A172 (cell line): ENCODE measurements at regions not wholly inside any gene's neighbourhood (a gene's known extent, or its start where the extent isn't known, plus 50 kb on each side); places are given as distances from the start of the nearest gene placed in this dataset.
"Not testable (repeated sequence)": the region's sequence is repeated elsewhere in the genome, so short reads cannot be mapped to it uniquely, and the experiment has no call there.

ENCODE experiments used
- DNase-seq: peaks from one replicate; pipeline ENCODE4 v3.0.0-alpha.2; 2015; ENCODE audit warnings: low spot score

- no peak for DNase-seq
Measured at GRCh38 chr3:94821241-94821640, 758.4 kb downstream of the NSUN3 start.

GRCh38 chr3:94822298-94822697 lies 759.4 kb downstream of the NSUN3 start:
- no peak for DNase-seq

- not testable (repeated sequence) for DNase-seq
Measured at GRCh38 chr3:94846251-94846650, 783.4 kb downstream of the NSUN3 start.

GRCh38 chr3:94862703-94863102 lies 799.8 kb downstream of the NSUN3 start:
- peak; percentile 47 for DNase-seq

- no peak for DNase-seq
Measured at GRCh38 chr3:94869059-94869547, 806.2 kb downstream of the NSUN3 start.

GRCh38 chr3:94873751-94874150 lies 810.9 kb downstream of the NSUN3 start:
- DNase-seq = no peak

GRCh38 chr3:94875149-94875548 lies 812.3 kb downstream of the NSUN3 start:
- DNase-seq = no peak

- DNase-seq = peak; percentile 49
Measured at GRCh38 chr3:94887065-94887464, 824.2 kb downstream of the NSUN3 start.

- no peak for DNase-seq
Measured at GRCh38 chr3:94896994-94897393, 834.1 kb downstream of the NSUN3 start.

GRCh38 chr3:94904156-94904674 lies 841.4 kb downstream of the NSUN3 start:
- DNase-seq = no peak

- DNase-seq = no peak
Measured at GRCh38 chr3:94909726-94910125, 846.9 kb downstream of the NSUN3 start.

GRCh38 chr3:94912656-94913055 lies 849.8 kb downstream of the NSUN3 start:
- DNase-seq = no peak

GRCh38 chr3:94927175-94927574 lies 864.3 kb downstream of the NSUN3 start:
- no peak for DNase-seq

GRCh38 chr3:94928921-94929320 lies 866.1 kb downstream of the NSUN3 start:
- DNase-seq = peak; percentile 86

- DNase-seq = no peak
Measured at GRCh38 chr3:94935738-94936580, 873.1 kb downstream of the NSUN3 start.

- DNase-seq = no peak
Measured at GRCh38 chr3:94937980-94938379, 875.1 kb downstream of the NSUN3 start.

GRCh38 chr3:94946683-94947082 lies 883.8 kb downstream of the NSUN3 start:
- no peak for DNase-seq

- DNase-seq = no peak
Measured at GRCh38 chr3:94961423-94962100, 898.7 kb downstream of the NSUN3 start.

- no peak for DNase-seq
Measured at GRCh38 chr3:94965867-94966475, 903.1 kb downstream of the NSUN3 start.

GRCh38 chr3:94967196-94967595 lies 904.3 kb downstream of the NSUN3 start:
- DNase-seq = no peak

- no peak for DNase-seq
Measured at GRCh38 chr3:94968519-94968918, 905.7 kb downstream of the NSUN3 start.

GRCh38 chr3:94972066-94972465 lies 909.2 kb downstream of the NSUN3 start:
- no peak for DNase-seq
